ENCODE measurements at regions not wholly inside any gene's neighbourhood (a gene's known extent, or its start where the extent isn't known, plus 50 kb on each side); places are given as distances from the start of the nearest gene placed in this dataset.

GRCh38 chr10:105347487-105347886, 706.4 kb downstream of the SORCS3 start:
- Histone ChIP-seq H3K4me1 (ENCODE audit: insufficient read depth, low read length) (no peaks in the 10 kb centered on the region), H3K36me3 (ENCODE audit: insufficient read depth, low read length) (no peaks in the 10 kb centered on the region), H3K4me3 (ENCODE audit: low read length) (no peak overlapping the region), H3K9me3 (ENCODE audit: low read length) (no peaks in the 10 kb centered on the region), H3K27me3 (ENCODE audit: insufficient read depth, low read length) (no peaks in the 10 kb centered on the region), H2AFZ (ENCODE audit: low read depth, low read length) (no peak overlapping the region)

- Histone ChIP-seq H3K36me3 (ENCODE audit: insufficient read depth, low read length) (no peaks in the 10 kb centered on the region), H3K4me3 (ENCODE audit: low read length) (no peak overlapping the region), H3K4me1 (ENCODE audit: insufficient read depth, low read length) (no peaks in the 10 kb centered on the region), H3K27me3 (ENCODE audit: insufficient read depth, low read length) (no peaks in the 10 kb centered on the region), H2AFZ (ENCODE audit: low read depth, low read length) (no peak overlapping the region), H3K9me3 (ENCODE audit: low read length) (no peaks in the 10 kb centered on the region)
These were observed 701.5 kb downstream of the SORCS3 start for GRCh38 chr10:105342606-105343005.

DNA sequence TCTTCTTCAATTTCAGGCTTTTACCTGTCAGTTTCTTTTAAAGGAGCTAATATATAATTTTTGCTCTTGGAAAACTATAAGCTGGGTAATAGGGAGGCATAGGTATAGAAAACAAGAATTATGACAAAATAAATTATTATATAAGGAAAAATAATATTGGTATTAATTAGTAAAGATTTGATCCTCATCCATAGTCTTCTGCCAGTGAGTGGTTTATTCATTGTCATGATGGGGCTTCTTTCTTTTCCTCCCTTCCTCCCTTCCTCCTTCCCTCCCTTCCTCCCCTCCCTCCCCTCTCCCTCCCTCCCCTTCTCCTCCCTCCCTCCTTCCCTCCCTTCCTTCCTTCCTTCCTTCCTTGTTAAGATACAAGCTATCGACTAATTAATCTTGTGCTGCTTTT, 698.6 kb downstream of the SORCS3 start:
- Histone ChIP-seq H3K36me3 (ENCODE audit: insufficient read depth, low read length) (no peaks in the 10 kb centered on the region), H3K4me3 (ENCODE audit: low read length) (no peak overlapping the region), H2AFZ (ENCODE audit: low read depth, low read length) (no peak overlapping the region), H3K9me3 (ENCODE audit: low read length) (no peaks in the 10 kb centered on the region), H3K4me1 (ENCODE audit: insufficient read depth, low read length) (no peaks in the 10 kb centered on the region), H3K27me3 (ENCODE audit: insufficient read depth, low read length) (no peaks in the 10 kb centered on the region)

- no peaks in the 10 kb centered on the region for H3K36me3 ChIP-seq (ENCODE audit: insufficient read depth, low read length)
- no peaks in the 10 kb centered on the region for H3K9me3 ChIP-seq (ENCODE audit: low read length)
- H3K4me3 ChIP-seq (ENCODE audit: low read length), result no peak overlapping the region
- no peaks in the 10 kb centered on the region for H3K27me3 ChIP-seq (ENCODE audit: insufficient read depth, low read length)
- no peak overlapping the region for H2AFZ ChIP-seq (ENCODE audit: low read depth, low read length)
- no peaks in the 10 kb centered on the region for H3K4me1 ChIP-seq (ENCODE audit: insufficient read depth, low read length)
These were observed 687.5 kb downstream of the SORCS3 start for GRCh38 chr10:105328503-105329133.

Data from neuron (in vitro differentiated cells).